ENCODE measurements at regions not wholly inside any gene's neighbourhood (a gene's known extent, or its start where the extent isn't known, plus 50 kb on each side); places are given as distances from the start of the nearest gene placed in this dataset.

DNA sequence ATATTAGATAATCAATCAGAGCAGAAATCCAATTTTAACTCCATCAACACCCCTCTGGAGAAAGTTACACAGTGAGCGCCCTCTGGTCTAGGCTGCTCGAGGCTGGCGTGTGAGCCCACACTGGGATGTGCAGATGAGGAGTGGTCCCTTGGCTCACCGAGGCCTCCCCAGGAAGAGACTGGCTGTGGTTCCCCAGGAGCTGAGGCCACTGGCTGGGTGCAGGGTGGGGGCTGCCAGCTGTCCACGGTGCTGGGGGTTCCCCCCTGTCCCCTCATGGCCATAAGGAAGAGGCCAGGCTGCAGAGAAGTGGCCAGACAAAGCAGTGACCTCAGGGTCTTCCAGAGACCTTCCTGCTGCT, 750.7 kb downstream of the BRD1 start:
- TF ChIP-seq POLR2AphosphoS5 (IDR thresholded peaks at IDR 0.05; ENCODE audit: low read depth, low read length) (no peak), POLR2A (IDR thresholded peaks at IDR 0.05; ENCODE audit: low read depth, low read length) (no peak)

Data from GM12891 (cell line).